Loucy (cell line): ENCODE measurements at regions not wholly inside any gene's neighbourhood (a gene's known extent, or its start where the extent isn't known, plus 50 kb on each side); places are given as distances from the start of the nearest gene placed in this dataset.

Source experiments
- H2AFZ ChIP-seq: fragments of 200-600 bp; sonication (generic); 2 replicates; pipeline ENCODE4 v1.6.0; 2016; ENCODE audit warnings: antibody characterized with exemption, mild to moderate bottlenecking, low read length, moderate library complexity
- H3F3A ChIP-seq: fragments of 200-600 bp; 2 replicates; pipeline ENCODE4 v1.6.0; 2016; ENCODE audit warnings: antibody characterized with exemption, low read depth, mild to moderate bottlenecking
- H3K27me3 ChIP-seq: fragments of 200-600 bp; sonication (generic); 2 replicates; pipeline ENCODE4 v1.6.1; 2014; ENCODE audit warnings: low read length, mild to moderate bottlenecking; ENCODE audit not compliant: insufficient read depth, poor library complexity, severe bottlenecking
- H3K36me3 ChIP-seq: fragments of 200-600 bp; sonication (generic); 2 replicates; pipeline ENCODE4 v1.6.1; 2016; ENCODE audit warnings: low read length; ENCODE audit not compliant: insufficient read depth
- H3K4me1 ChIP-seq: fragments of 200-600 bp; sonication (generic); 2 replicates; pipeline ENCODE4 v1.5.1; 2014; ENCODE audit warnings: low read length, mild to moderate bottlenecking; ENCODE audit not compliant: insufficient read depth, poor library complexity, severe bottlenecking
- H3K4me2 ChIP-seq: fragments of 200-600 bp; sonication (generic); 2 replicates; pipeline ENCODE4 v1.6.0; 2014; ENCODE audit warnings: antibody characterized with exemption, low read length, low read depth, mild to moderate bottlenecking; ENCODE audit not compliant: poor library complexity, severe bottlenecking
- H3K4me3 ChIP-seq: fragments of 200-600 bp; sonication (generic); 2 replicates; pipeline ENCODE4 v1.5.1; 2014; ENCODE audit warnings: low read length, mild to moderate bottlenecking, mixed read lengths; ENCODE audit not compliant: poor library complexity, severe bottlenecking
- H3K79me2 ChIP-seq: fragments of 200-600 bp; sonication (generic); 2 replicates; pipeline ENCODE4 v1.6.1; 2014; ENCODE audit warnings: low read length; ENCODE audit not compliant: insufficient read depth
- H3K9ac ChIP-seq: fragments of 200-600 bp; sonication (generic); 2 replicates; pipeline ENCODE4 v1.6.0; 2014; ENCODE audit warnings: mild to moderate bottlenecking, low read depth, low read length, moderate library complexity; ENCODE audit not compliant: poor library complexity, severe bottlenecking
- H3K9me2 ChIP-seq: fragments of 200-600 bp; sonication (generic); replicated peaks from 2 replicates; pipeline ENCODE4 v1.6.1; 2016; ENCODE audit warnings: low read depth, low read length, mixed read lengths
- H3K9me3 ChIP-seq: fragments of 200-600 bp; sonication (generic); 2 replicates; pipeline ENCODE4 v1.6.1; 2014; ENCODE audit warnings: mild to moderate bottlenecking, antibody characterized with exemption, low read length, low read depth; ENCODE audit not compliant: insufficient read depth
- H4K20me1 ChIP-seq: fragments of 200-600 bp; sonication (generic); 2 replicates; pipeline ENCODE4 v1.6.0; 2014; ENCODE audit warnings: antibody characterized with exemption, low read length, mild to moderate bottlenecking; ENCODE audit not compliant: insufficient read depth, poor library complexity, severe bottlenecking
- CTCF ChIP-seq: fragments of 200-600 bp; sonication (generic); conservative IDR thresholded peaks from 2 replicates; pipeline ENCODE4 v1.5.1; 2014; ENCODE audit warnings: mild to moderate bottlenecking, antibody characterized with exemption, low read length
- EZH2phosphoT487 ChIP-seq: fragments of 200-600 bp; IDR thresholded peaks from 2 replicates; pipeline ENCODE4 v1.6.1; 2018; ENCODE audit warnings: antibody characterized with exemption, mild to moderate bottlenecking, moderate library complexity, borderline replicate concordance

DNA sequence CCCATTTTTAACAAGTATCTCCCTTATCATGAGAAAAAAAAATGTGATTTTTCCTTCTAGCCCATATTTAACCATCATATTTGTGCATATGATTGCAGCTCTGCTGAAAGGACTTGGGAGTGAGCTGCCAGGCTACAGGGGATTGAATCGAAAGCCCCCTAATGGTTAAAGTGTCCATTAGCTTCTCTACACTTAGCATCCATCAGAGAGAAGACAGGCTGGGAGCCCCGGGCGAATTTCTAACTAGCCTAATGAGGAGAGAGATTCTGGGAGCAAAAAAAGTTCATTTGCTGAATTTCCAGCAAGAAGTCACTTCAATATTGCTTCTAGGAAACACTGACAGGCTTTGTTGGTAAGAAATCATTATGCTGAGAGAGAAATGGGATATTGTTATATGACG lies 848.8 kb downstream of the TDRD15 start:
- no peak overlapping the region for H3K4me3 ChIP-seq
- no peaks in the 10 kb centered on the region for H3F3A ChIP-seq
- H3K9ac ChIP-seq = no peak overlapping the region
- no peaks in the 10 kb centered on the region for H3K36me3 ChIP-seq
- H2AFZ ChIP-seq = no peak overlapping the region
- H3K27me3 ChIP-seq = no peaks in the 10 kb centered on the region
- H3K9me3 ChIP-seq = no peaks in the 10 kb centered on the region
- no peaks in the 10 kb centered on the region for H3K9me2 ChIP-seq
- TF ChIP-seq EZH2phosphoT487 (no peak), CTCF (no peak)
- H3K79me2 ChIP-seq = no peaks in the 10 kb centered on the region
- H4K20me1 ChIP-seq = no peaks in the 10 kb centered on the region
- no peaks in the 10 kb centered on the region for H3K4me1 ChIP-seq
- no peak overlapping the region for H3K4me2 ChIP-seq

DNA sequence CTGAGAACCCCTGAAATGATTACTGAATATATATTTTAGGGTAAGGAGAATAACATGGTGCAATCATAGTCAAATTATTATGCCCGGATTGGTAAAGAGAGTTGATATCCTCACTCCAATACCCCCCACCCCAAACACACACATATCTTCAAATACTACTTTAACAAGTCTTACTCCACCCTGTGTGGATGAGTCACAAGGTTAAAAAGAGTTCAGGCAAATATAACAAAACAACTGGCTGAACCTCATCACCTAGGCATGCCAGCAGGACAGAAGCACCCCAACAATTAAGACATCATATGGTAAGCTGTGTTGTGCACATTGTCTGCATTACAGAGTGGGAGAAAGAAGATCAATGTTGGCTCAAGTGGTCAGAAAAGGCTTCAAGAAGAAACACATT lies 857.4 kb downstream of the TDRD15 start:
- Histone ChIP-seq H3K9me3 (no peaks in the 10 kb centered on the region; the same call in 1 of the 2 replicates), H3K27me3 (no peaks in the 10 kb centered on the region), H3K4me1 (no peaks in the 10 kb centered on the region), H3K9me2 (no peaks in the 10 kb centered on the region), H3K9ac (no peak overlapping the region), H2AFZ (no peak overlapping the region), H3F3A (no peaks in the 10 kb centered on the region), H3K4me3 (no peak overlapping the region), H3K79me2 (no peaks in the 10 kb centered on the region), H4K20me1 (no peaks in the 10 kb centered on the region), H3K4me2 (no peak overlapping the region), H3K36me3 (no peaks in the 10 kb centered on the region)
- TF ChIP-seq EZH2phosphoT487 (no peak), CTCF (no peak)

DNA sequence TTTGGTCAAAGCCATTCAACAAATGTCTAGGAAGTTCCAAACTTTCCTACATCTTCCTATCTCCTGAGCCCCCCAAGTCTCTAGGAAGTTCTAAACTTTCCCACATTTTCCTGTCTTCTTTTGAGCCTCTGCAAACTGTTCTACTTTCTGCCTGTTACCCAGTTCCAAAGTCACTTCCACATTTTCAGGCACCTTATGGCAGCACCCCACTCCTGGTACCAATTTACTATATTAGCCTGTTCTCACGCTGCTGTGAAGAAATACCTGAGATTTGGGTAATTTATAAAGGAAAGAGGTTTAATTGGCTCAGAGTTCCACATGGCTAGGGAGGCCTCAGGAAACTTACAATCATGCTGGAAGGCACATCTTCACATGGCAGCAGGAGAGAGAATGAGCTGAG lies 869.2 kb downstream of the TDRD15 start:
- no peak overlapping the region for H2AFZ ChIP-seq
- no peaks in the 10 kb centered on the region for H3K4me1 ChIP-seq
- H3K36me3 ChIP-seq = no peaks in the 10 kb centered on the region
- H3K79me2 ChIP-seq = no peaks in the 10 kb centered on the region
- H3K9ac ChIP-seq = no peak overlapping the region
- H3F3A ChIP-seq = no peaks in the 10 kb centered on the region
- H3K4me2 ChIP-seq = no peak overlapping the region
- no peak for TF ChIP-seq EZH2phosphoT487
- no peak for TF ChIP-seq CTCF
- no peaks in the 10 kb centered on the region for H3K27me3 ChIP-seq
- H4K20me1 ChIP-seq = no peaks in the 10 kb centered on the region
- H3K4me3 ChIP-seq = no peak overlapping the region
- peaks cover 10% of the 10 kb centered on the region; the same call in 1 of the 2 replicates for H3K9me3 ChIP-seq
- H3K9me2 ChIP-seq = no peaks in the 10 kb centered on the region
